Mononuclear cell (primary cell): ENCODE measurements at regions not wholly inside any gene's neighbourhood (a gene's known extent, or its start where the extent isn't known, plus 50 kb on each side); places are given as distances from the start of the nearest gene placed in this dataset.

Experiments
- H3K27me3 ChIP-seq: 2 replicates; pipeline ENCODE4 v1.6.0; 2011; ENCODE audit warnings: low read length, control low read depth; ENCODE audit not compliant: insufficient read depth
- H3K4me1 ChIP-seq: 2 replicates; pipeline ENCODE4 v1.5.1; 2011; ENCODE audit warnings: mild to moderate bottlenecking, low read length, control low read depth; ENCODE audit not compliant: insufficient read depth
- H3K4me3 ChIP-seq: 2 replicates; pipeline ENCODE4 v1.5.1; 2011; ENCODE audit warnings: mild to moderate bottlenecking, low read length, moderate library complexity
- H3K9me3 ChIP-seq: 2 replicates; pipeline ENCODE4 v1.5.1; 2011; ENCODE audit warnings: low read depth, mild to moderate bottlenecking, control low read depth, low read length

- Histone ChIP-seq H3K27me3 (no peaks in the 10 kb centered on the region), H3K4me3 (no peak overlapping the region), H3K4me1 (no peaks in the 10 kb centered on the region), H3K9me3 (no peaks in the 10 kb centered on the region)
These were observed 248.6 kb downstream of the LOXHD1 start for GRCh38 chr18:46408334-46408987.

GRCh38 chr18:46411191-46411828 is 245.7 kb downstream of the LOXHD1 start:
- no peaks in the 10 kb centered on the region for H3K27me3 ChIP-seq
- H3K4me3 ChIP-seq: no peak overlapping the region
- H3K4me1 ChIP-seq: no peaks in the 10 kb centered on the region
- H3K9me3 ChIP-seq: no peaks in the 10 kb centered on the region

- H3K4me3 ChIP-seq: no peak overlapping the region
- no peaks in the 10 kb centered on the region for H3K27me3 ChIP-seq
- H3K4me1 ChIP-seq: no peaks in the 10 kb centered on the region
- no peaks in the 10 kb centered on the region for H3K9me3 ChIP-seq
These were observed 244.9 kb downstream of the LOXHD1 start for GRCh38 chr18:46411867-46412690.

GRCh38 chr18:46412916-46413315 is 244.1 kb downstream of the LOXHD1 start:
- no peaks in the 10 kb centered on the region for H3K27me3 ChIP-seq
- no peaks in the 10 kb centered on the region for H3K9me3 ChIP-seq
- H3K4me1 ChIP-seq: no peaks in the 10 kb centered on the region
- H3K4me3 ChIP-seq: no peak overlapping the region

- Histone ChIP-seq H3K4me3 (no peak overlapping the region), H3K27me3 (no peaks in the 10 kb centered on the region), H3K4me1 (no peaks in the 10 kb centered on the region), H3K9me3 (no peaks in the 10 kb centered on the region)
These were observed 243.3 kb downstream of the LOXHD1 start for GRCh38 chr18:46413684-46414083.

GRCh38 chr18:46414863-46415262 is 242.2 kb downstream of the LOXHD1 start:
- no peaks in the 10 kb centered on the region for H3K27me3 ChIP-seq
- no peak overlapping the region for H3K4me3 ChIP-seq
- H3K4me1 ChIP-seq: no peaks in the 10 kb centered on the region
- no peaks in the 10 kb centered on the region for H3K9me3 ChIP-seq

GRCh38 chr18:46415532-46416252 is 241.3 kb downstream of the LOXHD1 start:
- Histone ChIP-seq H3K4me3 (no peak overlapping the region), H3K9me3 (no peaks in the 10 kb centered on the region), H3K4me1 (no peaks in the 10 kb centered on the region), H3K27me3 (no peaks in the 10 kb centered on the region)

GRCh38 chr18:46416706-46417638 is 240.0 kb downstream of the LOXHD1 start:
- H3K4me1 ChIP-seq: no peaks in the 10 kb centered on the region
- no peaks in the 10 kb centered on the region for H3K27me3 ChIP-seq
- H3K4me3 ChIP-seq: no peak overlapping the region
- no peaks in the 10 kb centered on the region for H3K9me3 ChIP-seq

- no peaks in the 10 kb centered on the region for H3K4me1 ChIP-seq
These were observed 238.3 kb downstream of the LOXHD1 start for GRCh38 chr18:46418663-46419260.

GRCh38 chr18:46419391-46420141 is 237.5 kb downstream of the LOXHD1 start:
- no peaks in the 10 kb centered on the region for H3K9me3 ChIP-seq
- H3K4me3 ChIP-seq: no peak overlapping the region
- no peaks in the 10 kb centered on the region for H3K4me1 ChIP-seq
- H3K27me3 ChIP-seq: no peaks in the 10 kb centered on the region

More at GRCh38 chr18:46418663-46419260, 238.3 kb downstream of the LOXHD1 start:
- no peaks in the 10 kb centered on the region for H3K27me3 ChIP-seq
- H3K9me3 ChIP-seq: no peaks in the 10 kb centered on the region
- H3K4me3 ChIP-seq: no peak overlapping the region

- Histone ChIP-seq H3K27me3 (no peaks in the 10 kb centered on the region), H3K4me1 (no peaks in the 10 kb centered on the region), H3K9me3 (no peaks in the 10 kb centered on the region), H3K4me3 (no peak overlapping the region)
These were observed 235.0 kb downstream of the LOXHD1 start for GRCh38 chr18:46421973-46422551.

- Histone ChIP-seq H3K9me3 (no peaks in the 10 kb centered on the region), H3K4me3 (no peak overlapping the region), H3K27me3 (no peaks in the 10 kb centered on the region), H3K4me1 (no peaks in the 10 kb centered on the region)
These were observed 234.4 kb downstream of the LOXHD1 start for GRCh38 chr18:46422552-46423055.
